ENCODE measurements at regions not wholly inside any gene's neighbourhood (a gene's known extent, or its start where the extent isn't known, plus 50 kb on each side); places are given as distances from the start of the nearest gene placed in this dataset.
A peak's percentile ranks its signal among the peaks of the same experiment; 100 is the strongest.

GRCh38 chr5:120738568-120738967, 274.5 kb downstream of the PRR16 start:
- no peak overlapping the region for H3K4me3 ChIP-seq (ENCODE audit: low read depth, low read length)
- TF ChIP-seq CTCF (IDR thresholded peaks at IDR 0.05; ENCODE audit: low read depth, low read length): no peak
- DNase-seq (ENCODE audit: low read depth, low spot score): no peak
- in situ Hi-C loops (cut with HindIII; ENCODE audit: low sequenced_read_pairs): no loop called here

- no peak for DNase-seq (ENCODE audit: low read depth, low spot score)
- TF ChIP-seq CTCF (IDR thresholded peaks at IDR 0.05; ENCODE audit: low read depth, low read length): no peak
- in situ Hi-C loops (cut with HindIII; ENCODE audit: low sequenced_read_pairs): no loop called here
- no peak overlapping the region for H3K4me3 ChIP-seq (ENCODE audit: low read depth, low read length)
Observed at GRCh38 chr5:120740989-120741388, 276.9 kb downstream of the PRR16 start.

GRCh38 chr5:120748474-120748873, 284.4 kb downstream of the PRR16 start:
- H3K4me3 ChIP-seq (ENCODE audit: low read depth, low read length): no peak overlapping the region
- DNase-seq (ENCODE audit: low read depth, low spot score): no peak
- in situ Hi-C loops (cut with HindIII; ENCODE audit: low sequenced_read_pairs): no loop called here
- no peak for TF ChIP-seq CTCF (IDR thresholded peaks at IDR 0.05; ENCODE audit: low read depth, low read length)

- in situ Hi-C loops (cut with HindIII; ENCODE audit: low sequenced_read_pairs): no loop called here
- TF ChIP-seq CTCF (IDR thresholded peaks at IDR 0.05; ENCODE audit: low read depth, low read length): no peak
- DNase-seq (ENCODE audit: low read depth, low spot score): peak; percentile 16
- H3K4me3 ChIP-seq (ENCODE audit: low read depth, low read length): no peak overlapping the region
Observed at GRCh38 chr5:120749737-120750136, 285.6 kb downstream of the PRR16 start.

GRCh38 chr5:120759587-120759986, 295.5 kb downstream of the PRR16 start:
- in situ Hi-C loops (cut with HindIII; ENCODE audit: low sequenced_read_pairs): no loop called here
- no peak for TF ChIP-seq CTCF (IDR thresholded peaks at IDR 0.05; ENCODE audit: low read depth, low read length)
- no peak for DNase-seq (ENCODE audit: low read depth, low spot score)
- no peak overlapping the region for H3K4me3 ChIP-seq (ENCODE audit: low read depth, low read length)

- DNase-seq (ENCODE audit: low read depth, low spot score): no peak
- TF ChIP-seq CTCF (IDR thresholded peaks at IDR 0.05; ENCODE audit: low read depth, low read length): no peak
- no peak overlapping the region for H3K4me3 ChIP-seq (ENCODE audit: low read depth, low read length)
- in situ Hi-C loops (cut with HindIII; ENCODE audit: low sequenced_read_pairs): no loop called here
Observed at GRCh38 chr5:120761986-120762385, 297.9 kb downstream of the PRR16 start.

GRCh38 chr5:120765189-120765588, 301.1 kb downstream of the PRR16 start:
- DNase-seq (ENCODE audit: low read depth, low spot score): peak; percentile 57
- no peak for TF ChIP-seq CTCF (IDR thresholded peaks at IDR 0.05; ENCODE audit: low read depth, low read length)
- H3K4me3 ChIP-seq (ENCODE audit: low read depth, low read length): no peak overlapping the region
- in situ Hi-C loops (cut with HindIII; ENCODE audit: low sequenced_read_pairs): no loop called here

All from astrocyte of the spinal cord (primary cell).